ENCODE measurements at regions not wholly inside any gene's neighbourhood (a gene's known extent, or its start where the extent isn't known, plus 50 kb on each side); places are given as distances from the start of the nearest gene placed in this dataset.

DNA sequence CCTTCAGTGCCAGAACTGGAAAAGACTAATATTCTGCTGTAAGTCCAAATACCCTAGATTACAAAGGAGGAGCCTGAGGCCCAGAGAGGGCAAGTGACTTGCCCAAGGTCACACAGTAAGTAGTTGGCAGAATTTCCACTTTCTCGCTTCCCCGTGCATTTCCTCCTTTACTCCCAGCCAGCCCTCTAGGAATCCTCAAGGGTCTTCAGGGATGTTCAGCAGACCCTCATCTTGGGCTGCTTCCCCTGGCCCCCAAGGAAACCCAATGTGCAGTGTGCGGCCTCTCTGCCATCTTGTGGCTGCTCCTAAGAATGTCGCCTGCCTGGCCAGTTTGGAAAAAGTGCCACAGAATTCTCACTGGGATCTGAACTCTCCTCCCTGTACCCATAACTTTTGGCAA, 217.7 kb upstream of the LRFN2 start:
- H3K4me3 ChIP-seq (ENCODE audit: control insufficient read depth, low read depth, low read length), result no peak overlapping the region
- TF ChIP-seq, protein P1, sequence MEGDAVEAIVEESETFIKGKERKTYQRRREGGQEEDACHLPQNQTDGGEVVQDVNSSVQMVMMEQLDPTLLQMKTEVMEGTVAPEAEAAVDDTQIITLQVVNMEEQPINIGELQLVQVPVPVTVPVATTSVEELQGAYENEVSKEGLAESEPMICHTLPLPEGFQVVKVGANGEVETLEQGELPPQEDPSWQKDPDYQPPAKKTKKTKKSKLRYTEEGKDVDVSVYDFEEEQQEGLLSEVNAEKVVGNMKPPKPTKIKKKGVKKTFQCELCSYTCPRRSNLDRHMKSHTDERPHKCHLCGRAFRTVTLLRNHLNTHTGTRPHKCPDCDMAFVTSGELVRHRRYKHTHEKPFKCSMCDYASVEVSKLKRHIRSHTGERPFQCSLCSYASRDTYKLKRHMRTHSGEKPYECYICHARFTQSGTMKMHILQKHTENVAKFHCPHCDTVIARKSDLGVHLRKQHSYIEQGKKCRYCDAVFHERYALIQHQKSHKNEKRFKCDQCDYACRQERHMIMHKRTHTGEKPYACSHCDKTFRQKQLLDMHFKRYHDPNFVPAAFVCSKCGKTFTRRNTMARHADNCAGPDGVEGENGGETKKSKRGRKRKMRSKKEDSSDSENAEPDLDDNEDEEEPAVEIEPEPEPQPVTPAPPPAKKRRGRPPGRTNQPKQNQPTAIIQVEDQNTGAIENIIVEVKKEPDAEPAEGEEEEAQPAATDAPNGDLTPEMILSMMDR (IDR thresholded peaks at IDR 0.05; ENCODE audit: control insufficient read depth, insufficient read depth, low read depth, low read length, missing control alignments), result peak; percentile 43
- no peak for DNase-seq (ENCODE audit: low read depth)

DNA sequence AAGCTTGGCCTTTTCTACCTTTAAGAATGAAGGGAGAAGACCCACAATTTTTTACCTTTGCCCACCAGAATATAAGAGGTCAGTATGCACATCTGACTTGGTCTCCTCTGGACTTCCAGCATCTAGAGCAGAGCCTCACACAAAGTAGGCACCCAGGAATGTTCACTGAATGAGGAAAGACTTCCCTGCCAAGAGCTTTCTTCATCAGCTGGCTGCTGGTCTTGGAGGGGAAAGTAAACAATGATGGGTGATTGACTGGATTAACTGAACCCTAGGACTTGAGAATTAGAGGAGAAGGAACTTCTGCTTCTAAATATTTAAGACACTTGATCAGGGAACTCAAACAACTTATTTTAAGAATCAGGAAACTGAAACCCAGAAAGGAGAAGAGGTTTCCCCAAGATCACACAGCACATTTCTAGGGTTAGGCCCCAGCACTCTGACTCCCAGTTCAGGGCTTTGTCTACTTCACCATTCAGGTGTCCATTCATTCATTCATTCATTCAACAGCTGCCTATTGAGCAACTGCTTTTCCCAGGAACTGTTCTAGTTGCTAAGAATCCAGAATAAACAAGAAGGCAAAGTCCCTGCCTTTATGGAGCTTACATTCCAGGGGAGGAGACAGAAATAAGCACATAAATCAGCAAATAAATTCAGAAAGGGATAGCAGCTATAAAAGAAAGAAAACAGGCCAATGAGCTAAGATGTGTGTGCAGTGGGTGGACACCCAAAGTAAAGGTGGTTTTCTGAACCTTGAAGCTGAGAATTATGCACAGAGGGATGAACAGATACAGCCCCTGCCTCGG, 216.9 kb upstream of the LRFN2 start:
- DNase-seq (ENCODE audit: low read depth), result no peak
- no peak overlapping the region for H3K4me3 ChIP-seq (ENCODE audit: control insufficient read depth, low read depth, low read length)
- TF ChIP-seq, protein P1 (IDR thresholded peaks at IDR 0.05; ENCODE audit: control insufficient read depth, insufficient read depth, low read depth, low read length, missing control alignments), result no peak

DNA sequence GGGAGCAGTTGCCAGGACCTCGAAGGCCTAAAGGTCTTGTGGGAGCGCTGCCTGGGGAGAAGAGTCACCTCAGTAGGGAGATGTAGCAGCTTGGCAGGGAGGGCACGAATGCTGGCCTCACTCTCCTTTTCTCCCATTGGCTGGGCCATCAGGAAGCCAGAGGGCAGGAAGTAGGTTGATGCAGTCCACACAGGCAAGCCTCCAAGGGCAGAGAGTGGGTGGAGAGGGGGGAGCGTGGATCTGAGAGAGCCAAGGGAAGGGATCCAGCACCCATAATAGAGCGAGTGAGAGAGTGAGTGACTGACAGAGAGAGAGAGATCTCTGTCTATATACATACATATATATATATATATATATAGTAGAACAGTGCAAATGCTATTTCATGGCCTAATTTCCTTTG, 215.3 kb upstream of the LRFN2 start:
- no peak overlapping the region for H3K4me3 ChIP-seq (ENCODE audit: control insufficient read depth, low read depth, low read length)
- TF ChIP-seq, protein P1 (IDR thresholded peaks at IDR 0.05; ENCODE audit: control insufficient read depth, insufficient read depth, low read depth, low read length, missing control alignments), result no peak
- no peak for DNase-seq (ENCODE audit: low read depth)

DNA sequence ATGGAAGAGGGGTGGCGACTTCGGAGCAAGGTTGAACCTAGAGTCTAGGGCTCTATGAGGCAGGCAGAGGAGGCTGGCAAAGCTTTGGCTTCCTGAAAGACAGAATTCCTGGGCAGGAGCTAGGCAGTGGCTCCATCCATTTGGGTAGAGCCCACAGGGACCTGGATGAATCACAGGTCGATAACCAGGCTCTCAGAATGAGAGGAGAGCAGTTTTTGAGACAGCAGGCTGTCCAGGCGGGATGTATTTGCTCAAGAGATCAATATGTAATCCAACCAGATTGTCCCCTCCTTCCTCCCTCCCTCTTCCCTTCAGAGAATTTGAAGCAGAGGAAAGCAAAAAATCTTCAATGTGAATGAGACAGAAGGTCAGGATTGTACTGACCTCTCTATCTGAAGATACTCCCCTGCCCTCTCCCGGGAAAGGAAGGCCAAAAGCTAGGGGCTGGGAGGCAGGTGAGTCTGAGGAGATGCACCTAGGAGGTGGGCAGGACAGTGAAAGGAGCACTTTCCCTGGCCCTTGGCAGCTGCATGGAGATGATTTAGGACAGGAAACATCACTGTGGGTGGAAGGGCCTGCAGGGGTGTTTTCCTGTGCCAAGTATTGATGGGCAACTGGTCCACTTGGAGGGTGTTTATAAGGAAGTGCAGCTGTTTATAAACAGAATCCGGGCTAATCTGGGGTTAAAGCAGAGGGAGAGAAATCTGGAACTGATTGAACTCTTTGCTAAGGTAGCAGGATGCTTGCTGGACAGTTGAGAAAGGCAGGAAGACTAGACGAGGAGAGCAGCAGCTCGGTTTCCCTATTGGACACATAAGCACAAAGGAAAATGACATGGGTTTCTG, 212.4 kb upstream of the LRFN2 start:
- H3K4me3 ChIP-seq (ENCODE audit: control insufficient read depth, low read depth, low read length), result no peak overlapping the region
- TF ChIP-seq, protein P1 (IDR thresholded peaks at IDR 0.05; ENCODE audit: control insufficient read depth, insufficient read depth, low read depth, low read length, missing control alignments), result no peak
- DNase-seq (ENCODE audit: low read depth), result no peak

DNA sequence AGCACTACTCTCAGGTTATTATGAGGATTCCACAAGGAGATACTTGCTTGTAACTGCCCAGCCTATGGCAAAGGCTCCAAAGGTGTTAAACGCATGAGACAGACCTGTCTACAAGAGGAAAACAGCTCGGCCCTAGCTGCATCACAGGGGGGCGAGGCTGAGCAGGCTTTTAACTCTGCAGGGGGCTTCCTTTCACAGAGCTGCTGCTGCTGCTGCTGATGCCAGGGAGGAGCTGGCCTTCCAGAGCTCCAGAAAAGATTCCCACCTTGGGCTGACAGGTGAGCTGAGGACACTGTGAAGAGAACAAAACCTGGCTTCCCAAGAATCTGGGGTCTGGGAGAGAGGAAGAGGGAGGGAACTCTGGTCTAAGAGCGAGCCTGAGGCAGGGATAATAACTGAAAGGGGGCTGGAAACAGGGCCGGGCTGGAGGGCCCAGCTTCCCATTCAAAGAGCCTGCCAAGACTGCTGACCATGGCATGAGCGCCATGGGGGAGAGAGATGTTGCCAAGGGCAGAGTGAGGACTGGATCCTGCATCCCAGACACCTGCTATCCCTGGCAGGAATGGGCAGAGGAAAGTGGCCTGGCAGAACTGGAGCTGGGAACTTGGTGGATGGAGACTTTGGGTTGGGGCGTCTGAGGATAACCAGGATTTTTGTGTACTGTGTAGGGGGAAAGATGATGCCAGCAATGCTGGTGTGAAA, 211.1 kb upstream of the LRFN2 start:
- TF ChIP-seq, protein P1 (IDR thresholded peaks at IDR 0.05; ENCODE audit: control insufficient read depth, insufficient read depth, low read depth, low read length, missing control alignments), result no peak
- no peak for DNase-seq (ENCODE audit: low read depth)
- no peak overlapping the region for H3K4me3 ChIP-seq (ENCODE audit: control insufficient read depth, low read depth, low read length)

Data from AG09309 (cell line).